ENCODE measurements at regions not wholly inside any gene's neighbourhood (a gene's known extent, or its start where the extent isn't known, plus 50 kb on each side); places are given as distances from the start of the nearest gene placed in this dataset.

DNA sequence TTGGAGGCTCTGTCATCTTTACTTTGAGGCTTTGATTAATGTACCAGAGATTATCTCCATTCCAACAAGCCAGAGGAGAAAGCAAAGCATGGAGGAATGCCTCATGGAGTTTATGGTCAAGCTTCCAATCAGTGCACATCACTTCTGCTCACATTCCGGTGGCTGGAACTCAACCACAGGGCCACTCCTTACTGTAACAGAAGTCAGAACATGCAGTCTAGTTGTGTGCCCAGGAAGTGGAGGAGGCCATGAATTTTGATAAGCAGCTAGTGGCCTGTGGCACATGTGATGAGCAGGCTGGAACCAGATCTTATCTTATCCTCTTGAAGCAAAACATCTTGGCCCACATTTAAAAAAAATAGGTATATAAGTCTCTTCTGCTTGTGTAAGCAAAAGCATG lies 258.9 kb upstream of the ARHGAP20 start:
- Histone ChIP-seq H3K79me2 (ENCODE audit: low read length) (no peaks in the 10 kb centered on the region), H3K27ac (ENCODE audit: low read length) (no peak overlapping the region)
- DNase-seq, result no peak

DNA sequence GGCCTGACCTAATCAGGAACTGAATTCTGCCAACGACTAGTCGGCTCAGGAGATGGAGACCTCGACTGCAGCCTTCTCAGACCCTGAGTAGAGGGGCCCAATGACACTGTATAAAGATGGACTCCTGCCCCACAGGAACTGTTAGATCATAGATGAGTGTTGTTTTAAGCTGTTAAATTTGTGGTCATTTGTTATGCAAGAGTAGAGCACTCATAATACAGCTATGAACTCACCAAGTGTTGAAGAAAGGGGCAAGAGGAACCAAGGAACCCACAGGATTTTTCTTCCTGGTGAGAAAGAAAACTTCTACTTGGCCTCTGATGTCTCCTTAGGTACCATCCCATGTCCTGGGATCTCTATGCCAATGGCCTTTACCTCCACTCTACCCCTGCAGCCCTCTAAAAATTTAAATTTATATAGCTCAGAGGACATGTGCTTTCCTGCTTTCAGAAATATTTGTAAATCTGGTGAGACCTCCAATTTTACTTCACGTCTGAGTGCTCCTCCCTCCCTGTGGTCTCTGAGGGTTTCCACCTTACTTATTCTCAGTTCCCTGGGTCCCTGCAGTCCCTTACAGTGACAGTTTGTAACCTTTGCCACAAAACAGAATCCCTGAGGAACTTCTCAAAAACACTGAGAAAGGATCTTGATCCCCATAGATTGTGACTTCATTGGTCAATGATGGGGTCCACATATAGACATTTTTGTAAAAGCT lies 256.3 kb upstream of the ARHGAP20 start:
- TF ChIP-seq EZH2 (optimal IDR thresholded peaks at IDR 0.05; ENCODE audit: low read depth, low read length) (no peak), EZH2phosphoT487 (IDR thresholded peaks at IDR 0.05; ENCODE audit: low read length) (no peak)
- Histone ChIP-seq H3K27me3 (replicated peaks; ENCODE audit: insufficient read depth, low read length) (no peaks in the 10 kb centered on the region), H3F3A (ENCODE audit: insufficient read depth, low read length) (no peaks in the 10 kb centered on the region), H3K36me3 (replicated peaks; ENCODE audit: insufficient read depth, low read length) (no peaks in the 10 kb centered on the region), H3K4me1 (ENCODE audit: low read length) (no peaks in the 10 kb centered on the region), H3K4me2 (ENCODE audit: low read depth, low read length) (no peak overlapping the region), H3K27ac (ENCODE audit: low read length) (no peak overlapping the region), H3K9me2 (replicated peaks; ENCODE audit: insufficient read depth, low read length) (no peaks in the 10 kb centered on the region), H3K9ac (ENCODE audit: low read length) (no peak overlapping the region), H2AFZ (ENCODE audit: low read length) (no peak overlapping the region), H4K20me1 (ENCODE audit: insufficient read depth, low read length) (no peaks in the 10 kb centered on the region), H3K4me3 (ENCODE audit: low read length) (no peak overlapping the region), H3K79me2 (ENCODE audit: low read length) (no peaks in the 10 kb centered on the region), H3K9me3 (replicated peaks; ENCODE audit: insufficient read depth, low read length) (no peaks in the 10 kb centered on the region)
- no peak for DNase-seq

More for the DNA sequence above, 258.9 kb upstream of the ARHGAP20 start:
- Histone ChIP-seq H4K20me1 (ENCODE audit: insufficient read depth, low read length) (no peaks in the 10 kb centered on the region), H3K36me3 (replicated peaks; ENCODE audit: insufficient read depth, low read length) (no peaks in the 10 kb centered on the region), H3K9me2 (replicated peaks; ENCODE audit: insufficient read depth, low read length) (no peaks in the 10 kb centered on the region), H3K9me3 (replicated peaks; ENCODE audit: insufficient read depth, low read length) (no peaks in the 10 kb centered on the region), H3K27me3 (replicated peaks; ENCODE audit: insufficient read depth, low read length) (no peaks in the 10 kb centered on the region), H3K4me2 (ENCODE audit: low read depth, low read length) (no peak overlapping the region), H3F3A (ENCODE audit: insufficient read depth, low read length) (no peaks in the 10 kb centered on the region), H3K4me1 (ENCODE audit: low read length) (no peaks in the 10 kb centered on the region), H3K4me3 (ENCODE audit: low read length) (no peak overlapping the region), H2AFZ (ENCODE audit: low read length) (no peak overlapping the region), H3K9ac (ENCODE audit: low read length) (no peak overlapping the region)
- TF ChIP-seq EZH2 (optimal IDR thresholded peaks at IDR 0.05; ENCODE audit: low read depth, low read length) (no peak), EZH2phosphoT487 (IDR thresholded peaks at IDR 0.05; ENCODE audit: low read length) (no peak)
- TF ChIP-seq, protein P1, sequence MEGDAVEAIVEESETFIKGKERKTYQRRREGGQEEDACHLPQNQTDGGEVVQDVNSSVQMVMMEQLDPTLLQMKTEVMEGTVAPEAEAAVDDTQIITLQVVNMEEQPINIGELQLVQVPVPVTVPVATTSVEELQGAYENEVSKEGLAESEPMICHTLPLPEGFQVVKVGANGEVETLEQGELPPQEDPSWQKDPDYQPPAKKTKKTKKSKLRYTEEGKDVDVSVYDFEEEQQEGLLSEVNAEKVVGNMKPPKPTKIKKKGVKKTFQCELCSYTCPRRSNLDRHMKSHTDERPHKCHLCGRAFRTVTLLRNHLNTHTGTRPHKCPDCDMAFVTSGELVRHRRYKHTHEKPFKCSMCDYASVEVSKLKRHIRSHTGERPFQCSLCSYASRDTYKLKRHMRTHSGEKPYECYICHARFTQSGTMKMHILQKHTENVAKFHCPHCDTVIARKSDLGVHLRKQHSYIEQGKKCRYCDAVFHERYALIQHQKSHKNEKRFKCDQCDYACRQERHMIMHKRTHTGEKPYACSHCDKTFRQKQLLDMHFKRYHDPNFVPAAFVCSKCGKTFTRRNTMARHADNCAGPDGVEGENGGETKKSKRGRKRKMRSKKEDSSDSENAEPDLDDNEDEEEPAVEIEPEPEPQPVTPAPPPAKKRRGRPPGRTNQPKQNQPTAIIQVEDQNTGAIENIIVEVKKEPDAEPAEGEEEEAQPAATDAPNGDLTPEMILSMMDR (IDR thresholded peaks at IDR 0.05; ENCODE audit: low read length), result no peak

DNA sequence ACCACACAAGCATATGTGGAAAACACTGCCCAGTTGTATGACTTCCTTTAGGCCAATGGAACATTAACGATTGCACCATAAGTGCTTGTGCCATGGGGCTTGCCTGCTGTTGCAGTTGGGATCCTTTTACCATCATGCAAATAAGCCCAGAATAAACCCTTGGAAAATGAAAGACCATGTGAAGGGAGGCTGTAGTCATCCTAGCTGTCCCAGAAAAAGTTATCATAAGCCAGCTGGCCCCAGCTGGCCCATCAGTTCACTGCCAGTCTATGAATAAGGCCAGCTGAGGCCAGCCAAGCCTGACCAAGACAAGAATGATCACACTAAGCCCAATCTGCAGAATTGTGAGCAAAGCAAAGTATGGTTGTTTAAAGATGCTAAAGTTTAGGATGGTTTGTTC lies 253.9 kb upstream of the ARHGAP20 start:
- H3K27me3 ChIP-seq (replicated peaks; ENCODE audit: insufficient read depth, low read length), result no peaks in the 10 kb centered on the region
- H3F3A ChIP-seq (ENCODE audit: insufficient read depth, low read length), result no peaks in the 10 kb centered on the region
- no peak overlapping the region for H3K9ac ChIP-seq (ENCODE audit: low read length)
- no peaks in the 10 kb centered on the region for H3K4me1 ChIP-seq (ENCODE audit: low read length)
- H3K4me3 ChIP-seq (ENCODE audit: low read length), result no peak overlapping the region
- H3K36me3 ChIP-seq (replicated peaks; ENCODE audit: insufficient read depth, low read length), result no peaks in the 10 kb centered on the region
- H3K79me2 ChIP-seq (ENCODE audit: low read length), result no peaks in the 10 kb centered on the region
- no peaks in the 10 kb centered on the region for H3K9me3 ChIP-seq (replicated peaks; ENCODE audit: insufficient read depth, low read length)
- no peaks in the 10 kb centered on the region for H4K20me1 ChIP-seq (ENCODE audit: insufficient read depth, low read length)
- no peak overlapping the region for H2AFZ ChIP-seq (ENCODE audit: low read length)
- no peak overlapping the region for H3K27ac ChIP-seq (ENCODE audit: low read length)
- no peak for DNase-seq
- no peak overlapping the region for H3K4me2 ChIP-seq (ENCODE audit: low read depth, low read length)
- no peak for TF ChIP-seq EZH2 (optimal IDR thresholded peaks at IDR 0.05; ENCODE audit: low read depth, low read length)
- TF ChIP-seq, protein P1 (IDR thresholded peaks at IDR 0.05; ENCODE audit: low read length), result no peak
- TF ChIP-seq EZH2phosphoT487 (IDR thresholded peaks at IDR 0.05; ENCODE audit: low read length), result no peak
- no peaks in the 10 kb centered on the region for H3K9me2 ChIP-seq (replicated peaks; ENCODE audit: insufficient read depth, low read length)

DNA sequence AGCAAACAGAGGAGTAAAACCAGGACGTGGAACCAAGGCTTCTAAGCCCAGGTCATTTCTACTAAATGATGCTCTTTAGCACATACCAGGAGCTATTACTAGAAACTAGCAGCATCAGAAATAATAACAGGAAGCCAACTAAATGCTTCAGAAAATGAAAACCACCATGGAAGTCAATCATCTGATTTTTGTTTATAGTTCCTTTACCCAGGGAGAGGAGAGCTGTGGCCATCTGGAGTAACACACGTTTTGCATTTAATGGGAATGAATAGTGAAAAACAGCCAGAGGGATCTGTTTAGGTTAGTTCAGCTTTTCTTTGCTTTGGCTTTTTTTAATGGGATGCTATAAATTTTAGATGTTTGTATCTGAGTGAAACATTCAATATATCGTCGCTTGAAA lies 250.7 kb upstream of the ARHGAP20 start:
- Histone ChIP-seq H3K4me1 (ENCODE audit: low read length) (no peaks in the 10 kb centered on the region), H3K27ac (ENCODE audit: low read length) (no peak overlapping the region), H3K4me2 (ENCODE audit: low read depth, low read length) (no peak overlapping the region), H3K79me2 (ENCODE audit: low read length) (no peaks in the 10 kb centered on the region), H2AFZ (ENCODE audit: low read length) (no peak overlapping the region), H3K9ac (ENCODE audit: low read length) (no peak overlapping the region), H3F3A (ENCODE audit: insufficient read depth, low read length) (no peaks in the 10 kb centered on the region), H3K9me2 (replicated peaks; ENCODE audit: insufficient read depth, low read length) (no peaks in the 10 kb centered on the region), H3K9me3 (replicated peaks; ENCODE audit: insufficient read depth, low read length) (no peaks in the 10 kb centered on the region), H4K20me1 (ENCODE audit: insufficient read depth, low read length) (no peaks in the 10 kb centered on the region), H3K4me3 (ENCODE audit: low read length) (no peak overlapping the region), H3K36me3 (replicated peaks; ENCODE audit: insufficient read depth, low read length) (no peaks in the 10 kb centered on the region), H3K27me3 (replicated peaks; ENCODE audit: insufficient read depth, low read length) (no peaks in the 10 kb centered on the region)
- no peak for DNase-seq
- TF ChIP-seq EZH2phosphoT487 (IDR thresholded peaks at IDR 0.05; ENCODE audit: low read length), result no peak
- no peak for TF ChIP-seq EZH2 (optimal IDR thresholded peaks at IDR 0.05; ENCODE audit: low read depth, low read length)
- TF ChIP-seq, protein P1 (IDR thresholded peaks at IDR 0.05; ENCODE audit: low read length), result no peak

Data from MM.1S (cell line).